ENCODE measurements at regions not wholly inside any gene's neighbourhood (a gene's known extent, or its start where the extent isn't known, plus 50 kb on each side); places are given as distances from the start of the nearest gene placed in this dataset.

DNA sequence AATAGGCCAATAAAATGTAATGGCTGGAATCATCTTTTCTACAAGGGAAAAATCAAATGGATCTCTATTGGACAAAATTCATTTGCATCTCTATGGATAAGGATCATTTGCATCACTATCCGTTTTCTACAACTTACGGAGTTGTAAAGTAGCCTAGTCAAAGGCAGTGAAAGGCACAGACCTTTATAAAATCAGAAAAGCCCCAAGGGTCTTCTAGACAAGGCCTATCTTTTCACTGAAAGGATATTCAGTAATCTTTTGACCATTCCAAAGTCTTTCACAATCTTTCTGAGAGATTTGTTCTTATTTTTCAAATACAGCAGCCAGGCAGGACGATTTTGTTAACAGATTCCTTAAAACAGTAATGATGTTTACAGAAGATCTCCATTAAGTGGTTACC is 119.5 kb upstream of the JADE1 start:
- Mint-ChIP-seq H3K27ac (ENCODE audit: unreplicated experiment) (no peak overlapping the region), H3K36me3 (ENCODE audit: insufficient read depth, unreplicated experiment) (no peaks in the 10 kb centered on the region), H3K9me3 (ENCODE audit: unreplicated experiment) (peaks cover 8% of the 10 kb centered on the region), H3K27me3 (ENCODE audit: insufficient read depth, unreplicated experiment) (no peaks in the 10 kb centered on the region), H3K4me3 (ENCODE audit: unreplicated experiment) (no peak overlapping the region), H3K4me1 (ENCODE audit: low read depth, unreplicated experiment) (no peaks in the 10 kb centered on the region)
- no peaks in the 10 kb centered on the region for H3K27me3 ChIP-seq (replicated peaks; ENCODE audit: control insufficient read depth, insufficient read depth, low read length)
- TF ChIP-seq, protein P1, sequence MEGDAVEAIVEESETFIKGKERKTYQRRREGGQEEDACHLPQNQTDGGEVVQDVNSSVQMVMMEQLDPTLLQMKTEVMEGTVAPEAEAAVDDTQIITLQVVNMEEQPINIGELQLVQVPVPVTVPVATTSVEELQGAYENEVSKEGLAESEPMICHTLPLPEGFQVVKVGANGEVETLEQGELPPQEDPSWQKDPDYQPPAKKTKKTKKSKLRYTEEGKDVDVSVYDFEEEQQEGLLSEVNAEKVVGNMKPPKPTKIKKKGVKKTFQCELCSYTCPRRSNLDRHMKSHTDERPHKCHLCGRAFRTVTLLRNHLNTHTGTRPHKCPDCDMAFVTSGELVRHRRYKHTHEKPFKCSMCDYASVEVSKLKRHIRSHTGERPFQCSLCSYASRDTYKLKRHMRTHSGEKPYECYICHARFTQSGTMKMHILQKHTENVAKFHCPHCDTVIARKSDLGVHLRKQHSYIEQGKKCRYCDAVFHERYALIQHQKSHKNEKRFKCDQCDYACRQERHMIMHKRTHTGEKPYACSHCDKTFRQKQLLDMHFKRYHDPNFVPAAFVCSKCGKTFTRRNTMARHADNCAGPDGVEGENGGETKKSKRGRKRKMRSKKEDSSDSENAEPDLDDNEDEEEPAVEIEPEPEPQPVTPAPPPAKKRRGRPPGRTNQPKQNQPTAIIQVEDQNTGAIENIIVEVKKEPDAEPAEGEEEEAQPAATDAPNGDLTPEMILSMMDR (IDR thresholded peaks at IDR 0.05; ENCODE audit: insufficient read depth in 1 of 2, low read depth in 1 of 2, low read length in 1 of 2, severe bottlenecking in 1 of 2, unreplicated experiment in 1 of 2): no peak
- H3K4me1 ChIP-seq: peaks cover 19% of the 10 kb centered on the region
- POLR2A ChIA-PET: no interaction called here
- H3K4me3 ChIP-seq (ENCODE audit: low read depth, low read length): no peak overlapping the region
- intact Hi-C loops (cut with micrococcal nuclease; ENCODE audit: unreplicated experiment): no loop called here
- peaks cover 9% of the 10 kb centered on the region for H3K9me3 ChIP-seq
- no peaks in the 10 kb centered on the region for H3K36me3 ChIP-seq (ENCODE audit: control insufficient read depth, insufficient read depth, low read length)
- DNase-seq: no peak
- BruUV-seq (replicated peaks): no TSS peak
- CTCF ChIA-PET: no interaction called here

DNA sequence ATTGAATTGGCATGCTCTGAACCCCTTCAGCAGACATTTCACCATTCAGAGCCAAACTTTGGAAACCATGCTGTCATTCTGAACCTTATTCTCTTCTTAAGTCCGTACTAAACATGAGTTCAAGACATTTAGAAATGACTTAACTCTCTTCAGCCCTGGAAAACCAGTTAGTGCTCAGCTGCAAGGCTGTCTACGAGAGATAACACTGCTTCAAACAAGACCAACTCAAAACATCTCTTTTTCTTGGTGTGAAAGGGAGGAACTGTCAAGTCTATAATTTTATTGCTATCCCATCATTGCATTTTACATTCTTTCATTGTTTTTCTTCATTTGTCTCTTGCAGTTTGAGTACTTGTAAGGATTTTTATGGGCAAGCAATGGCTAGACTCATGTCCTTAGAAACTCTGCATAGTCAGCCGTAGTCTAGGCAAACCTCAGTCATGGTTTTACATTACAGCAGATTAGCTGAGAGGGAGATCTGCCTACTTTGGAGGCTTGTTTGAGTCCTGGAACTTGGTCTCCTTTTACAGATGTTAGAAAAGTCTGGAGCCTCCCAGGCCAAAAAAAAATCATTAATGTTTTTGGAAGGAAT is 120.6 kb upstream of the JADE1 start:
- Mint-ChIP-seq H3K4me3 (ENCODE audit: unreplicated experiment) (no peak overlapping the region), H3K4me1 (ENCODE audit: low read depth, unreplicated experiment) (no peaks in the 10 kb centered on the region), H3K27me3 (ENCODE audit: insufficient read depth, unreplicated experiment) (no peaks in the 10 kb centered on the region), H3K9me3 (ENCODE audit: unreplicated experiment) (peaks cover 8% of the 10 kb centered on the region), H3K27ac (ENCODE audit: unreplicated experiment) (no peak overlapping the region), H3K36me3 (ENCODE audit: insufficient read depth, unreplicated experiment) (no peaks in the 10 kb centered on the region)
- Histone ChIP-seq H3K36me3 (ENCODE audit: control insufficient read depth, insufficient read depth, low read length) (no peaks in the 10 kb centered on the region), H3K27me3 (replicated peaks; ENCODE audit: control insufficient read depth, insufficient read depth, low read length) (no peaks in the 10 kb centered on the region), H3K4me3 (ENCODE audit: low read depth, low read length) (no peak overlapping the region), H3K9me3 (peaks cover 9% of the 10 kb centered on the region), H3K4me1 (peaks cover 19% of the 10 kb centered on the region)
- intact Hi-C loops (cut with micrococcal nuclease; ENCODE audit: unreplicated experiment): no loop called here
- ChIA-PET CTCF (no interaction called here), POLR2A (interaction anchor here (0.6 kb wide), 1 partner anchor 8 kb away, joined by 3 read pairs; no protein-coding TSS in a partner anchor)
- DNase-seq: no peak
- TF ChIP-seq, protein P1 (IDR thresholded peaks at IDR 0.05; ENCODE audit: insufficient read depth in 1 of 2, low read depth in 1 of 2, low read length in 1 of 2, severe bottlenecking in 1 of 2, unreplicated experiment in 1 of 2): no peak
- BruUV-seq (replicated peaks): no TSS peak

DNA sequence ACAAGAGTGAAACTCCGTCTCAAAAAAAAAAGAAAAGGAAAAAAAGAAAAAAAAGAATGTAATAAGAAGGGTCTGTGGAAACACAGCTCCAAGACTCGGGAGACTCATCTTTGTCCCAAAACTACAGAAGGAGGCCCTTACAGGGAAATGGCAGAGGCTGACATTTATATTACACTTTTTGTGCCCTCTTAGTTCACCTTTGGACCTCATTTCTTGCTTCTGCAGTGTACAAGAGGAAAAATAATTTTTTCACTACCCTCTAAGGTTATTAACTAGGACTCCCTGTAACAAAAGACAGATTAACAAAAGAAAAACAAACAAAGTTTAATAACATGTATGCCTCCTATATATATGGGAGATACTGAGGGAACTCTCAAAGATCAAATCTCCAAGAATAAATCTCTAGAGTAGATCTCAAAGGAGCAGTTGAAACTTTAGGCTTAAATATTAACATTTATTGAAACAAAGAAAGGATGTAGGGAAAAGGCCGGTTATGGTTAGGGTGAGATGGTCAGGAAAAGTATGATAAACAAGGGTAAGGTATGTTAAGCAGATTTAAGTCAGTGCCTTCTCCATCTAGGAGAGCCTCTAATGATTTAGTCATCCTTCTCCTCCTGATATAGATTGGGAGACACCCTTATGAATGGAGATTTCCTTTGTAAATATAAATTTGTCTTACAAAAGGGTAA is 121.3 kb upstream of the JADE1 start:
- Mint-ChIP-seq H3K9me3 (ENCODE audit: unreplicated experiment) (peaks cover 4% of the 10 kb centered on the region), H3K27me3 (ENCODE audit: insufficient read depth, unreplicated experiment) (no peaks in the 10 kb centered on the region), H3K27ac (ENCODE audit: unreplicated experiment) (no peak overlapping the region), H3K4me3 (ENCODE audit: unreplicated experiment) (no peak overlapping the region), H3K36me3 (ENCODE audit: insufficient read depth, unreplicated experiment) (no peaks in the 10 kb centered on the region), H3K4me1 (ENCODE audit: low read depth, unreplicated experiment) (no peaks in the 10 kb centered on the region)
- Histone ChIP-seq H3K4me1 (peaks cover 19% of the 10 kb centered on the region), H3K36me3 (ENCODE audit: control insufficient read depth, insufficient read depth, low read length) (no peaks in the 10 kb centered on the region), H3K27me3 (replicated peaks; ENCODE audit: control insufficient read depth, insufficient read depth, low read length) (no peaks in the 10 kb centered on the region), H3K4me3 (ENCODE audit: low read depth, low read length) (no peak overlapping the region), H3K9me3 (peaks cover 9% of the 10 kb centered on the region)
- ChIA-PET CTCF (no interaction called here), POLR2A (interaction anchor here (0.6 kb wide), 1 partner anchor 8 kb away, joined by 3 read pairs; no protein-coding TSS in a partner anchor)
- TF ChIP-seq, protein P1 (IDR thresholded peaks at IDR 0.05; ENCODE audit: insufficient read depth in 1 of 2, low read depth in 1 of 2, low read length in 1 of 2, severe bottlenecking in 1 of 2, unreplicated experiment in 1 of 2): no peak
- intact Hi-C loops (cut with micrococcal nuclease; ENCODE audit: unreplicated experiment): no loop called here
- BruUV-seq (replicated peaks): no TSS peak
- no peak for DNase-seq

Measured in Caco-2 (cell line).